ENCODE measurements at regions not wholly inside any gene's neighbourhood (a gene's known extent, or its start where the extent isn't known, plus 50 kb on each side); places are given as distances from the start of the nearest gene placed in this dataset.

- TF ChIP-seq POLR2A (IDR thresholded peaks at IDR 0.05) (no peak), CTCF (IDR thresholded peaks at IDR 0.05) (no peak)
These were observed 211.4 kb upstream of the SETMAR start for GRCh38 chr3:4091786-4092185.

All from tibial nerve (tissue), 3 donors.